ENCODE measurements at regions not wholly inside any gene's neighbourhood (a gene's known extent, or its start where the extent isn't known, plus 50 kb on each side); places are given as distances from the start of the nearest gene placed in this dataset.

DNA sequence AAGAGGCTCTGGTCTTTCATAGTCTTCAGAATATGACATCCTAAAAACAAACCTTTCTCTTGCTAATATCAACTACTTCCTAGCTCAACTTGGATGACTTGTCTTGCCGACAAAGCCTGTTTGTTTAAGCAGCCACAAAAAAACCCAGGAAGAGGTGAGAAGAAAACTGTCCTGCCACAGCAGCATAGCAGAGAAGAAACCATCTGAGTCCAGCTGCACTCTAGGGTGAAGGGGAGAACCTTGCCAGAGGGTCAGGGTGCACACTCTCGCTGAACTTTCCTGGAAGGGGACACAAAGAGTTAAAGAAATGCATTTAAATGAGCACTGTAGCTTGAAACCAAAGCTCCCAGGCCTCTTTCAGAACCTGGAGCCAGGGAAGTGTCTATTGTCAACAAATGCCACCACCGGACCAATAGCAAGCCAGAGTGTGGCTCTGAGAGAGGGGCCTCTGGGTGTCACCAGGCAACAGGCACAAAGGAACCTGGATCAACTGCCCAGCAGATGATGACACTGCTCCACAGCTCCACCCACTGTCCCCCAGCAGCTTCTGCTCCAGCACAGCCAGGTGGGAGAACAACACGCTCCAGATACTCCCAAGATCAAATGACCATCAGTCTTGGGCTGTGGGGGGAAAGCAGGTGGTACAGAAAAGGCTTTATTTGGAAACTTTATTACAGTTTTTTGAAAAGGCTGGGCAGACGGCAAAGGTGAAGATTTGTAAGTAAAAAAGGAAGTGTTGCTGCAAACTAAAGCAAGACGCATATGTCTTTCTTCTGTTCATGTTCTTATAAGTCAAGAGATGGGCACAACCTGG, 105.7 kb downstream of the RASSF10 start:
- TF ChIP-seq ZNF136 (CRISPR knock-in tag; IDR thresholded peaks at IDR 0.05; ENCODE audit: low read depth) (no peak), PHF8 (CRISPR knock-in tag; IDR thresholded peaks at IDR 0.05) (no peak), SALL2 (CRISPR knock-in tag; IDR thresholded peaks at IDR 0.05) (no peak), EP300 (IDR thresholded peaks at IDR 0.05; ENCODE audit: low read depth in 2 of 2, low read length in 2 of 2) (peak; percentile 16 to 19; a peak in 1 of 4 replicates), EP300 (CRISPR knock-in tag; IDR thresholded peaks at IDR 0.05; ENCODE audit: borderline replicate concordance) (peak; percentile 30; the same call in 1 of the 2 replicates), ZNF441 (CRISPR knock-in tag; IDR thresholded peaks at IDR 0.05; ENCODE audit: borderline replicate concordance) (no peak), RAD21 (CRISPR knock-in tag; IDR thresholded peaks at IDR 0.05) (peak; percentile 73), POLR2AphosphoS5 (IDR thresholded peaks at IDR 0.05; ENCODE audit: low read depth, low read length) (no peak), JUND (CRISPR knock-in tag; IDR thresholded peaks at IDR 0.05) (no peak), KAT2B (IDR thresholded peaks at IDR 0.05; ENCODE audit: borderline replicate concordance, low read depth, low read length) (no peak)

All from HepG2 (cell line).